Tibial artery (tissue), 4 donors: ENCODE measurements at regions not wholly inside any gene's neighbourhood (a gene's known extent, or its start where the extent isn't known, plus 50 kb on each side); places are given as distances from the start of the nearest gene placed in this dataset.

Experiments used
- DNase-seq, 2 donors: peaks; one replicate each; pipeline ENCODE4 v3.0.0-alpha.2; 2019
- H3K27ac ChIP-seq, 2 donors: fragments of 200-600 bp; sonication (generic) in 1 of 2; 1 replicate in 1 of 2; 2 replicates in 1 of 2; pipeline ENCODE4 v1.5.1; 2018 to 2019; ENCODE audit warnings: mild to moderate bottlenecking in 1 of 2
- H3K27me3 ChIP-seq, 2 donors: fragments of 200-600 bp; sonication (generic) in 1 of 2; one replicate each; pipeline versions ENCODE4 v1.5.1 to v1.6.0; 2016 to 2019
- H3K36me3 ChIP-seq, 3 donors: fragments of 200-600 bp; sonication (generic) in 2 of 3; one replicate each; pipeline ENCODE4 v1.5.1; 2016 to 2019; ENCODE audit warnings: mild to moderate bottlenecking in 2 of 3
- H3K4me1 ChIP-seq, 4 donors: fragments of 200-600 bp; sonication (generic) in 2 of 4; 1 replicate in 3 of 4; 2 replicates in 1 of 4; pipeline ENCODE4 v1.5.1; 2016 to 2019
- H3K4me3 ChIP-seq, 2 donors: fragments of 200-600 bp; sonication (generic) in 1 of 2; 1 replicate in 1 of 2; 2 replicates in 1 of 2; pipeline ENCODE4 v1.5.1; 2018 to 2019; ENCODE audit warnings: mild to moderate bottlenecking in 2 of 2
- H3K9me3 ChIP-seq, 3 donors: fragments of 200-600 bp; sonication (generic) in 1 of 3; one replicate each; pipeline ENCODE4 v1.5.1; 2016 to 2019
- CTCF ChIP-seq, 2 experiments: fragments of 200-600 bp in 1 of 2; fragments of 450-650 bp in 1 of 2; IDR thresholded peaks; one replicate each; pipeline ENCODE4 v1.5.1; 2017 to 2019; ENCODE audit warnings: antibody characterized with exemption in 2 of 2, mild to moderate bottlenecking in 1 of 2, moderate library complexity in 1 of 2
- intact Hi-C: fragments of 100-400 bp; cut with DNase I; formaldehyde crosslinking; loops from one replicate; pipeline ENCODE4 v1.15.0; 2023; ENCODE audit warnings: low total_unique reads

DNA sequence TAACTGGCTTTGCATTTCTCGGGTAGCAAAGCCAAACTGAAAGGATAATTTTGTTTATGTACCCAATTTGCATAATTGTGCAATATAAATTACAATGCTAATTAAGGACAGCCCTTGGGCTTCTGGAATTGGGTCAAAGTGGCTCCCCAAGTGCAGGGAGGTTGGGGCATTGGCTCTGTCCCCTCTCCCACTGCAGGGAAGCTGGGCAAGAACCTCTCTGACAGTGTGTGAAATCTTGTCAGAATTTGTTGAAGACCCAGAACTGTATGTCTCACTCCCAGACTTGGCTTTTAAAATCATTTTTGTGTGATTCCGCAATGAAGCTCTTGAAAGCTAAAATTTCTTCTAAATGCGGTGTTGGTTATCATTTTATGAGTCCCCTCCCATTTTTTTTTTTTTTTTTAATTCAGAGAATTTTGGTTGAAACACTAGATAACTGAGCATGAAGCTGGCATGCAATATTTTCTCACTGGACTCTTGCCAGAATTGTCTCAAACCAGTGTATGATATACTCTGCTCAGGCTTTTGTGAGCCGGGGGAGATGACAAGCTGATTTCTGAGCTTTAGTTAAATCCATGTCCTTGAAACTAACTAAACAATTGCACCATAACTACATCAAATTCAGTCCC lies 878.9 kb upstream of the CXADR start:
- Histone ChIP-seq H3K36me3 (no peaks in the 10 kb centered on the region), H3K4me1 (peaks cover 0 to 4% (median 0%) of the 10 kb centered on the region in 4 donors), H3K4me3 (no peak overlapping the region), H3K9me3 (no peaks in the 10 kb centered on the region), H3K27ac (no peak overlapping the region), H3K27me3 (no peaks in the 10 kb centered on the region)
- TF ChIP-seq CTCF (IDR thresholded peaks at IDR 0.05) = no peak
- intact Hi-C loops = no loop called here
- no peak for DNase-seq

DNA sequence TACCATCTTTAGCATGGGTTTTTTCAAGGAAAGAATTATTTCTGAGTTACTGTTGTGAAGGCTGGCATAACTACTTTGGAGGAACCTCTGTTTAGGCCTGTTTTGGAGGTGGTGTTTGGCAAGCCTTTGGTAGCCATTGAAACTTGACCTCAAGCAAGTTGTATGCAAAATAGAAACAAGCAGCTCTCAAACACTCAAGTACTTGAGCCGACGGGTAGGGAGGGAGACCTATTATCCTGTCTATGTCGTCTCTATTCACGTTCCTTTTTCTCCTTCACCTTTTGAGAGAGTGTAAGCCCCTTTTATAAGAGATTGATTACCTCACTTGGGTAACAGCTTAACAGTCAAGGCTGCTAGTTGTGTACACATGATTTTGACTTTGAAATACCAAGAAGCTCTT lies 878.3 kb upstream of the CXADR start:
- DNase-seq = no peak
- H3K27me3 ChIP-seq = no peaks in the 10 kb centered on the region
- no peak overlapping the region for H3K27ac ChIP-seq
- H3K4me1 ChIP-seq = peaks cover 0 to 4% (median 0%) of the 10 kb centered on the region in 4 donors
- intact Hi-C loops = no loop called here
- no peaks in the 10 kb centered on the region for H3K36me3 ChIP-seq
- H3K9me3 ChIP-seq = no peaks in the 10 kb centered on the region
- no peak for TF ChIP-seq CTCF (IDR thresholded peaks at IDR 0.05)
- H3K4me3 ChIP-seq = no peak overlapping the region

GRCh38 chr21:16640297-16641027 lies 872.4 kb upstream of the CXADR start:
- TF ChIP-seq CTCF (IDR thresholded peaks at IDR 0.05) = no peak
- intact Hi-C loops = no loop called here
- H3K9me3 ChIP-seq = no peaks in the 10 kb centered on the region
- no peaks in the 10 kb centered on the region for H3K4me1 ChIP-seq
- H3K36me3 ChIP-seq = no peaks in the 10 kb centered on the region
- no peaks in the 10 kb centered on the region for H3K27me3 ChIP-seq
- no peak overlapping the region for H3K4me3 ChIP-seq
- no peak overlapping the region for H3K27ac ChIP-seq
- DNase-seq = no peak

GRCh38 chr21:16642353-16642752 lies 870.5 kb upstream of the CXADR start:
- TF ChIP-seq CTCF (IDR thresholded peaks at IDR 0.05) = no peak
- H3K9me3 ChIP-seq = no peaks in the 10 kb centered on the region
- intact Hi-C loops = no loop called here
- no peak overlapping the region for H3K27ac ChIP-seq
- no peaks in the 10 kb centered on the region for H3K27me3 ChIP-seq
- H3K4me1 ChIP-seq = no peaks in the 10 kb centered on the region
- no peak for DNase-seq
- no peak overlapping the region for H3K4me3 ChIP-seq
- H3K36me3 ChIP-seq = no peaks in the 10 kb centered on the region

GRCh38 chr21:16644685-16645084 lies 868.2 kb upstream of the CXADR start:
- DNase-seq = no peak
- H3K9me3 ChIP-seq = no peaks in the 10 kb centered on the region
- intact Hi-C loops = no loop called here
- TF ChIP-seq CTCF (IDR thresholded peaks at IDR 0.05) = no peak
- H3K4me3 ChIP-seq = no peak overlapping the region
- no peaks in the 10 kb centered on the region for H3K4me1 ChIP-seq
- H3K36me3 ChIP-seq = no peaks in the 10 kb centered on the region
- no peaks in the 10 kb centered on the region for H3K27me3 ChIP-seq
- H3K27ac ChIP-seq = no peak overlapping the region
